ENCODE measurements at regions not wholly inside any gene's neighbourhood (a gene's known extent, or its start where the extent isn't known, plus 50 kb on each side); places are given as distances from the start of the nearest gene placed in this dataset.
"Not testable (repeated sequence)": the region's sequence is repeated elsewhere in the genome, so short reads cannot be mapped to it uniquely, and the experiment has no call there.

GRCh38 chr6:76495909-76496308, 423.4 kb upstream of the IMPG1 start:
- no peak for TF ChIP-seq CTCF (IDR thresholded peaks at IDR 0.05; ENCODE audit: low read depth, low read length)
- no peak for DNase-seq (ENCODE audit: extremely low read depth, low read depth)

- DNase-seq (ENCODE audit: extremely low read depth, low read depth): not testable (repeated sequence)
Measured at GRCh38 chr6:76491376-76491775, 418.9 kb upstream of the IMPG1 start.

GRCh38 chr6:76490456-76490855, 418.0 kb upstream of the IMPG1 start:
- no peak for TF ChIP-seq CTCF (IDR thresholded peaks at IDR 0.05; ENCODE audit: low read depth, low read length)
- DNase-seq (ENCODE audit: extremely low read depth, low read depth): no peak

DNA sequence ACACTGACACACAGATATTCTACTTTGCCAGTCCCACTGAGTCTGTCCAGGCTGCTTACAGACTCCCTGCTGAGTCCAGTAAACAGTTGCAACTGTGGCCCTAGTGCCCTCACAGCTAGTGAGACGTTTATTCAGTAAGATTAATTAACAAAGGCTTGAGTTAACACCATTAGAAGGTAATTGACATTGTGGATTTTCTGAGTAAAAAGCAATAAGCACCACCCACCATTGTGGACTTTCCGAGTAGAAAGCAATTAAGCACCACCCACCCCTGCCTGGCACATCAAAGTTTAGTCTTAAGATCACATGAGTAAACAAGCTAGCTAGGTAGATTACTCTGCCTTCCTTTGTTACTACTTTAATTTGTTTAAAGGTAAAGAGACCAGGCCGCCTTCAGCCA, 408.6 kb upstream of the IMPG1 start:
- DNase-seq (ENCODE audit: extremely low read depth, low read depth): no peak
- TF ChIP-seq CTCF (IDR thresholded peaks at IDR 0.05; ENCODE audit: low read depth, low read length): no peak

GRCh38 chr6:76472858-76473257, 400.4 kb upstream of the IMPG1 start:
- DNase-seq (ENCODE audit: extremely low read depth, low read depth): no peak
- TF ChIP-seq CTCF (IDR thresholded peaks at IDR 0.05; ENCODE audit: low read depth, low read length): no peak

DNA sequence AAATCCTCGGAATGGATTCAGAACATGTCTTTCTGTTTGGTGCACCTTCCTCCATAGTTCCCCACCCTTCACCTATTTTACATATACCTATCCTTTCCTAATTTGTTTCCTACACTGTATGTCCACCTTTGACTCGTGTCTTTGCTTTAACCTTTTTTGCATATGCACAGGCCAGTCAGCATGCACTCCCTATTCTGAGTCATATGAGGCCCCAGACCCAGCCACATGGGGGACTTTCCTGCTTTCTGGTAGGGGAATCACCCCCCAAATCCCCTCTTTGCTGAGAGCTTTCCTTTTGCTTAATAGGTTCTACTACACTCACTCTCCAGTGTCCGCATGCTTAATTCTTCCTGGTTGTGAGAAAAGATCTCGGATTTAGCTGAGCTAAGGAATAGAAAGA, 393.8 kb upstream of the IMPG1 start:
- TF ChIP-seq CTCF (IDR thresholded peaks at IDR 0.05; ENCODE audit: low read depth, low read length): no peak
- no peak for DNase-seq (ENCODE audit: extremely low read depth, low read depth)

DNA sequence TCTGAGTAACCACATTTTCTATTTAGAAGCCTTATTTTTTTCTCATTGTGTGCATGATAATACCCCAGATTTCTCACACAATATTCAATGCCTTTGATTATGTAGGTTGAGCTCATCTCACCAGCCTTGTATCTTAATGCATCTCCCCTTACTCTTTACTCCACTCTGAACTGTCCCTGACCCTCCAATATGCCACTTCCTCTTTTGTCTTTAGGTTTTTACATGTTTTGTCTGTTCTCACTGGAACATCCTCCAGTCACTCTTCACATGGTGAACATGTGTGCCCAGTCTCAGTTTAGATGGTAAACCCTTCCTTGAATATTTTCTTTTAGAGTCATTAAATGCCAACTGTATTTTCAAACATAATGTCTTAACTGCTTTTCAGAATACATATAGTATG, 392.9 kb upstream of the IMPG1 start:
- no peak for DNase-seq (ENCODE audit: extremely low read depth, low read depth)

More for the DNA sequence above, 392.9 kb upstream of the IMPG1 start:
- TF ChIP-seq CTCF (IDR thresholded peaks at IDR 0.05; ENCODE audit: low read depth, low read length): no peak

Data from AG09319 (cell line).